ENCODE measurements at regions not wholly inside any gene's neighbourhood (a gene's known extent, or its start where the extent isn't known, plus 50 kb on each side); places are given as distances from the start of the nearest gene placed in this dataset.
"Not testable (repeated sequence)": the region's sequence is repeated elsewhere in the genome, so short reads cannot be mapped to it uniquely, and the experiment has no call there.

DNA sequence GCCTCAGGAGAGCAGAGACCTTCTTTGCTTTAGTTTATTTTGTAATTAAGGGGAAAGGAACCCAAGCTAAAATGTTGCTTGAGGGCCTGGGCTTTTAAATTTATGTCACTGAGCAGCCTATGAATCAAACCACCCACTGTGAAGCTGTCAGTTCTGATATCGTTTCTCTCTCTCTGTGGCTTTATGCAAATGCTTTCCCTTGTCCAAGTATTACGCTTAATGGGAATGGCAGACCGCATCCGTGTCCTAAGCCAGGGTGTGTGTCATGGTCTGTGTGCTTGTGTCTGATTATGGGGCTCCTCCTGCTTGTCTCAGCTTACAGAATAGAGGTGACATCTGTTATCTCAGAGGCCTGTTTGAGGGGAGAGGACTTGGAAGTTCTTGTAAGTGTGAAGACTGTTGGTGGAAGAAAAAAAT is 82.4 kb downstream of the EBLN2 start (continued):
- TF ChIP-seq CTCF (IDR thresholded peaks at IDR 0.05; ENCODE audit: low read depth, low read length, missing input control) = no peak
- TF ChIP-seq, protein P1, sequence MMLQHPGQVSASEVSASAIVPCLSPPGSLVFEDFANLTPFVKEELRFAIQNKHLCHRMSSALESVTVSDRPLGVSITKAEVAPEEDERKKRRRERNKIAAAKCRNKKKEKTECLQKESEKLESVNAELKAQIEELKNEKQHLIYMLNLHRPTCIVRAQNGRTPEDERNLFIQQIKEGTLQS (IDR thresholded peaks at IDR 0.05) = no peak
- no peak for TF ChIP-seq TAF1 (conservative IDR thresholded peaks at IDR 0.05)

GRCh38 chr3:73144276-73144675 is 82.8 kb downstream of the EBLN2 start:
- peaks cover 0 to 3% (median 0%) of the 10 kb centered on the region in 4 donors for H3K27me3 ChIP-seq (ENCODE audit: control insufficient read depth in 4 of 4, insufficient read depth in 4 of 4, low read length in 3 of 4)
- no peak overlapping the region for H3K4me3 ChIP-seq (ENCODE audit: low read depth in 1 of 3, low read length in 3 of 3)
- no peak for DNase-seq (ENCODE audit: low spot score)
- H3K4me1 ChIP-seq (ENCODE audit: control insufficient read depth in 4 of 4, insufficient read depth in 4 of 4, low read length in 3 of 4) = peaks cover 0 to 4% (median 1%) of the 10 kb centered on the region in 4 donors
- H3K36me3 ChIP-seq (ENCODE audit: control insufficient read depth in 4 of 4, insufficient read depth in 3 of 4, low read depth in 1 of 4, low read length in 3 of 4) = no peaks in the 10 kb centered on the region
- H3K9ac ChIP-seq (ENCODE audit: low read depth in 1 of 2, low read length in 2 of 2) = no peak overlapping the region
- no peak for TF ChIP-seq REST (IDR thresholded peaks at IDR 0.05)
- TF ChIP-seq, protein P2, sequence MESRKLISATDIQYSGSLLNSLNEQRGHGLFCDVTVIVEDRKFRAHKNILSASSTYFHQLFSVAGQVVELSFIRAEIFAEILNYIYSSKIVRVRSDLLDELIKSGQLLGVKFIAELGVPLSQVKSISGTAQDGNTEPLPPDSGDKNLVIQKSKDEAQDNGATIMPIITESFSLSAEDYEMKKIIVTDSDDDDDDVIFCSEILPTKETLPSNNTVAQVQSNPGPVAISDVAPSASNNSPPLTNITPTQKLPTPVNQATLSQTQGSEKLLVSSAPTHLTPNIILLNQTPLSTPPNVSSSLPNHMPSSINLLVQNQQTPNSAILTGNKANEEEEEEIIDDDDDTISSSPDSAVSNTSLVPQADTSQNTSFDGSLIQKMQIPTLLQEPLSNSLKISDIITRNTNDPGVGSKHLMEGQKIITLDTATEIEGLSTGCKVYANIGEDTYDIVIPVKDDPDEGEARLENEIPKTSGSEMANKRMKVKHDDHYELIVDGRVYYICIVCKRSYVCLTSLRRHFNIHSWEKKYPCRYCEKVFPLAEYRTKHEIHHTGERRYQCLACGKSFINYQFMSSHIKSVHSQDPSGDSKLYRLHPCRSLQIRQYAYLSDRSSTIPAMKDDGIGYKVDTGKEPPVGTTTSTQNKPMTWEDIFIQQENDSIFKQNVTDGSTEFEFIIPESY (IDR thresholded peaks at IDR 0.05) = no peak
- 77% methylated on average over 5 of the region's 5 CpGs for WGBS
- no peak overlapping the region for H3K27ac ChIP-seq (ENCODE audit: low read depth in 1 of 2, low read length in 2 of 2)
- H3K9me3 ChIP-seq (ENCODE audit: control insufficient read depth in 4 of 4, low read length in 3 of 4) = no peaks in the 10 kb centered on the region

DNA sequence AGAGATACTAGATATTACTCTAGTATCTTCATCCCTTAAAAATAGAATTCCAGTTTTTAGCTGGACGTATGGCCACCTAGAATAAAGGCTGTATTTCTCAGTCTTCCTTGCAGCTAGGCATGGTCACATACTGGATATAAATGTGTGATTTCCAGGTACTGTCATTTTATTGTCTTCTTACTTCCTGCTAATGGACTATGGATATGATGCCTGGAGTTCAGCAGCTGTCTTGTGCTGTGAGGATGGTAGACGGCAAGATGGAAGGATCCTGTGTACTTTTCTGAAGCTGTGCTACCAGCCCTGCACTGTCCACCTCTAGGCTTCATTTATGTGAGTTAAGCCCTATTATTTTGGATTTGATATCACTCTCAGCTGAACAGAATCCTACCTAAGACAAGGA is 83.4 kb downstream of the EBLN2 start:
- Histone ChIP-seq H3K27me3 (ENCODE audit: control insufficient read depth in 4 of 4, insufficient read depth in 4 of 4, low read length in 3 of 4) (peaks cover 0 to 3% (median 0%) of the 10 kb centered on the region in 4 donors), H3K4me1 (ENCODE audit: control insufficient read depth in 4 of 4, insufficient read depth in 4 of 4, low read length in 3 of 4) (peaks cover 0 to 4% (median 1%) of the 10 kb centered on the region in 4 donors), H3K4me3 (ENCODE audit: low read depth in 1 of 3, low read length in 3 of 3) (no peak overlapping the region), H3K9ac (ENCODE audit: low read depth in 1 of 2, low read length in 2 of 2) (no peak overlapping the region), H3K27ac (ENCODE audit: low read depth in 1 of 2, low read length in 2 of 2) (no peak overlapping the region), H3K9me3 (ENCODE audit: control insufficient read depth in 4 of 4, low read length in 3 of 4) (no peaks in the 10 kb centered on the region), H3K36me3 (ENCODE audit: control insufficient read depth in 4 of 4, insufficient read depth in 3 of 4, low read depth in 1 of 4, low read length in 3 of 4) (no peaks in the 10 kb centered on the region)
- no peak for DNase-seq (ENCODE audit: low spot score)
- WGBS = 88% methylated on average over 2 of the region's 2 CpGs
- TF ChIP-seq REST (IDR thresholded peaks at IDR 0.05) (no peak), YY1 (IDR thresholded peaks at IDR 0.05) (no peak), HNF4A (conservative IDR thresholded peaks at IDR 0.05) (no peak)

DNA sequence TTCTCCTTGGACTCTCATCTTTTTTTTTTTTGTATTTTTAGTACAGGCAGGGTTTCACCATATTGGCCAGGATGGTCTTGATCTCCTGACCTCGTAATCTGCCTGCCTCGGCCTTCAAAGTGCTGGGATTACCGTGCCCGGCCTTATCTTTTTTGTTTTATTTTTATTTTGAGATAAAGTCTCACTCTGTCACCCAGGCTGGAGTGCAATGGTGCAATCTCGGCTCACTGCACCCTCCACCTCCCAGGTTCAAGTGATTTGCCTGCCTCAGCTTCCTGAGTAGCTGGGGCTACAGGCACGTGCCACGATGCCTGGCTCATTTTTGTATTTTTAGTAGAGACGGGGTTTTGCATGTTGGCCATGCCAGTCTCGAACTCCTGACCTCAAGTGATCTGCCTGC is 86.0 kb downstream of the EBLN2 start:
- H3K9me3 ChIP-seq (ENCODE audit: control insufficient read depth in 4 of 4, low read length in 3 of 4); H3K9ac ChIP-seq (ENCODE audit: low read depth in 1 of 2, low read length in 2 of 2); DNase-seq (ENCODE audit: low spot score); H3K4me1 ChIP-seq (ENCODE audit: control insufficient read depth in 4 of 4, insufficient read depth in 4 of 4, low read length in 3 of 4); H3K36me3 ChIP-seq (ENCODE audit: control insufficient read depth in 4 of 4, insufficient read depth in 3 of 4, low read depth in 1 of 4, low read length in 3 of 4); H3K27me3 ChIP-seq (ENCODE audit: control insufficient read depth in 4 of 4, insufficient read depth in 4 of 4, low read length in 3 of 4); H3K4me3 ChIP-seq (ENCODE audit: low read depth in 1 of 3, low read length in 3 of 3); H3K27ac ChIP-seq (ENCODE audit: low read depth in 1 of 2, low read length in 2 of 2): not testable (repeated sequence)
- 30% methylated on average over 9 of the region's 9 CpGs for WGBS

Data from liver (tissue), 8 donors.